KOPT-K1 (cell line): ENCODE measurements at regions not wholly inside any gene's neighbourhood (a gene's known extent, or its start where the extent isn't known, plus 50 kb on each side); places are given as distances from the start of the nearest gene placed in this dataset.
"Not testable (repeated sequence)": the region's sequence is repeated elsewhere in the genome, so short reads cannot be mapped to it uniquely, and the experiment has no call there.

ENCODE experiments used
- H3K27ac ChIP-seq: fragments of 200-600 bp; sonication (generic); 2 replicates; pipeline ENCODE4 v1.5.1; 2016; ENCODE audit warnings: antibody characterized with exemption, mild to moderate bottlenecking, low read depth, low read length; ENCODE audit not compliant: poor library complexity, severe bottlenecking
- H3K36me3 ChIP-seq: fragments of 200-600 bp; sonication (generic); 2 replicates; pipeline ENCODE4 v1.5.1; 2017; ENCODE audit warnings: antibody characterized with exemption, mild to moderate bottlenecking, low read length, moderate library complexity; ENCODE audit not compliant: insufficient read depth
- H3K9me3 ChIP-seq: fragments of 200-600 bp; sonication (generic); 2 replicates; pipeline ENCODE4 v1.5.1; 2017; ENCODE audit warnings: antibody characterized with exemption, low read length, mild to moderate bottlenecking; ENCODE audit not compliant: insufficient read depth, poor library complexity, severe bottlenecking

GRCh38 chr2:153532140-153532539, 53.6 kb upstream of the RPRM start:
- peaks cover 10% of the 10 kb centered on the region for H3K9me3 ChIP-seq
- no peaks in the 10 kb centered on the region for H3K36me3 ChIP-seq
- no peak overlapping the region for H3K27ac ChIP-seq

GRCh38 chr2:153533803-153534202, 55.2 kb upstream of the RPRM start:
- peaks cover 15% of the 10 kb centered on the region for H3K9me3 ChIP-seq
- not testable (repeated sequence) for H3K27ac ChIP-seq, H3K36me3 ChIP-seq

GRCh38 chr2:153534590-153534989, 56.0 kb upstream of the RPRM start:
- H3K27ac ChIP-seq, H3K36me3 ChIP-seq: not testable (repeated sequence)
- peaks cover 15% of the 10 kb centered on the region for H3K9me3 ChIP-seq

DNA sequence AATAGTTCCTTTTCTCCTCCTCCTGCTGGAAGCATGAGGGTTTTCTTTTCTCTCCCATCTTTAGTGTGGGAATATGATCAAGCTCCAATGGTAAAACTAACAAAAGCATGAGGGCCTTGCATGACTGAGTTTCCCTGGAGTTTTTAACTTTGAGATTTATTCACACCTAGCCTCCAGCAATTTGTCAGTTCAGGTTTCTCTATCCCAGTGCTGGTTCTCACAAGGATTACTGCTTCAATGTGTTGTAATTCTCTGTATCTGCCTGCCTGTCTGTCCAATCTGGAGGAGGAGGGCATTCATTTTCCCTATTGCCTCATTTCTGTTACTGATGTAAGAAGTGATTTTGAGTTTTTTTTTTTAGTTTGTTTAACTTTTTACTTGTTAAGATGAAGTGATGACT, 57.6 kb upstream of the RPRM start:
- H3K9me3 ChIP-seq: peaks cover 30% of the 10 kb centered on the region

DNA sequence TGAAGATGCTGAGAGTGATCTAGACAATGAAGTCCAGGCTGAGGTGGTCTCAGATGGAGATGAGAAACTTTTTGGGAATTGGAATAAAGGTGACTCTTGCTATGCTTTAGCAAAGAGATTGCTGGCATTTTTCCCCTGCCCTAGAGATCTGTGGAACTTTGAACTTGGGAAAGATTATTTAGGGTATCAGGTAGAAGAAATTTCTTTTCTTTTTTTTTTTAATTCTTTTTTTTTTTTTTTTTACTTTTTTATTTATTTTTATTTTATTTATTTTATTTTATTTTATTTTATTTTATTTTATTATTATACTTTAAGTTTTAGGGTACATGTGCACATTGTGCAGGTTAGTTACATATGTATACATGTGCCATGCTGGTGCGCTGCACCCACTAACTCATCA, 59.5 kb upstream of the RPRM start:
- peaks cover 22% of the 10 kb centered on the region for H3K9me3 ChIP-seq
- H3K27ac ChIP-seq, H3K36me3 ChIP-seq: not testable (repeated sequence)

More for the DNA sequence above, 57.6 kb upstream of the RPRM start:
- Histone ChIP-seq H3K27ac (no peak overlapping the region), H3K36me3 (no peaks in the 10 kb centered on the region)

DNA sequence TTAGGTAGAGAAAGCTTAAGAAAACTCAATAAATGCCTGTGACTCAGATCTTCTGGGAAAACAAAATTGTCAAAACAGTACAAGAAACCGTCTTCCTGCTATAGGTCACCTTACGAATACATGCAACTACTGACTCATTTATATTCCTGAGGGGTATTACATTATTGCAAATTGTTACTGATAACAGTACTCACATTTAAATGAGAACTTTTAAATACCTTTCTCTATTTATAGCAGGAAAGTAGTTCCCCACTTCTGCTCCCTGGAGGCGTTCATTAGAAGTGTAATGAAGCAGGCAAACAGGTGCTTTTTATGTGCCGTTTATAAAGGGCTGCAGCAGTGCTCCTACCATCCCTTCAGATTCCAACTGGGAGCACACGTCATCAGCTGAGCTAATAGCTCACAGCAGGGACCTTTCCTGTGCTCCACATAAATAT, 65.1 kb upstream of the RPRM start:
- no peaks in the 10 kb centered on the region for H3K36me3 ChIP-seq
- no peak overlapping the region for H3K27ac ChIP-seq
- peaks cover 16% of the 10 kb centered on the region for H3K9me3 ChIP-seq

DNA sequence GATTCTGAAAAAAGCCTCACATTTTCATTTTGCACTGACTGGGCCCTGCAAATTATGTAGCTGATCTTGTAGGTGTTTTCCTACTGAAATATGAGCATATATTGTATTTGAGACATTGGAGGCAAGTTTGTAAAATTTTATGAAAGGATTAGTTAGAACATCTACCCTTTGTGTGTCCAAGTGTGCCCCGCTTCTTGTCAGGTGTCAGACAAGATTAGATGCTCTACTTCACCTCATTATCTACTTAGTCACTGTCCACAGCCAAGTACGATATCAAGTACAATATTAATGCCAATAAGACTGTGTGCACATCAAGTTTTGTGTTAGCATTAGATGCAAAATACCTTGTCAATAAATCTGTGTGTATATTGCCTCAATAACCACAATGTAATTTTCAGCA, 67.8 kb upstream of the RPRM start:
- H3K27ac ChIP-seq: no peak overlapping the region
- H3K9me3 ChIP-seq: no peaks in the 10 kb centered on the region
- H3K36me3 ChIP-seq: no peaks in the 10 kb centered on the region

GRCh38 chr2:153548536-153548935, 70.0 kb upstream of the RPRM start:
- no peaks in the 10 kb centered on the region for H3K36me3 ChIP-seq
- H3K9me3 ChIP-seq: no peaks in the 10 kb centered on the region
- no peak overlapping the region for H3K27ac ChIP-seq

DNA sequence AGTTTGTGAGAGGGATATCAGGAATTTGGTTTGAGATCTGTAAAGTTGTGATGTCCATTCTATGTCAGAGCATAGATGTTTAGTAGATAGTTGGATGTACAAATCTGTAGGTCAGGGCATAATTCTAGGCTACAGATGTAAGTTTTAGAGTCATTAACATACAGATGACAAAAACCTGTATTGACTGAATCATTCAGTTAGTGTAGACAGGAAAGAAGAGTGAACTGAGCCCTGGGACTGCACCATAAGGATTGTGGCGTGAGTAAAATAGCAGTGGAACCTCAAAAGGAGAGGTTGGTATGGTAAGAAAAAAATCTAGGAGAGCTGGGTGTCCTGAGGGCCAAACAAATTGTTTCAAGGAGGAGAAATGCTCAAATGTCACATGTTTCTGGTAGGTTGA, 73.1 kb upstream of the RPRM start:
- Histone ChIP-seq H3K36me3 (no peaks in the 10 kb centered on the region), H3K27ac (no peak overlapping the region), H3K9me3 (no peaks in the 10 kb centered on the region)

GRCh38 chr2:153557211-153557610, 78.6 kb upstream of the RPRM start:
- Histone ChIP-seq H3K27ac (no peak overlapping the region), H3K36me3 (no peaks in the 10 kb centered on the region), H3K9me3 (no peaks in the 10 kb centered on the region)

GRCh38 chr2:153557714-153558113, 79.2 kb upstream of the RPRM start:
- H3K36me3 ChIP-seq: no peaks in the 10 kb centered on the region
- H3K9me3 ChIP-seq: no peaks in the 10 kb centered on the region
- H3K27ac ChIP-seq: no peak overlapping the region

GRCh38 chr2:153558247-153558646, 79.7 kb upstream of the RPRM start:
- Histone ChIP-seq H3K27ac (no peak overlapping the region), H3K9me3 (no peaks in the 10 kb centered on the region), H3K36me3 (no peaks in the 10 kb centered on the region)

GRCh38 chr2:153567367-153567766, 88.8 kb upstream of the RPRM start:
- Histone ChIP-seq H3K9me3 (no peaks in the 10 kb centered on the region), H3K36me3 (no peaks in the 10 kb centered on the region), H3K27ac (no peak overlapping the region)

GRCh38 chr2:153568105-153568504, 89.5 kb upstream of the RPRM start:
- no peaks in the 10 kb centered on the region for H3K36me3 ChIP-seq
- H3K27ac ChIP-seq: no peak overlapping the region
- H3K9me3 ChIP-seq: no peaks in the 10 kb centered on the region

- Histone ChIP-seq H3K36me3 (no peaks in the 10 kb centered on the region), H3K9me3 (peaks cover 6% of the 10 kb centered on the region), H3K27ac (no peak overlapping the region)
These were observed 96.8 kb upstream of the RPRM start for GRCh38 chr2:153575171-153575853.

DNA sequence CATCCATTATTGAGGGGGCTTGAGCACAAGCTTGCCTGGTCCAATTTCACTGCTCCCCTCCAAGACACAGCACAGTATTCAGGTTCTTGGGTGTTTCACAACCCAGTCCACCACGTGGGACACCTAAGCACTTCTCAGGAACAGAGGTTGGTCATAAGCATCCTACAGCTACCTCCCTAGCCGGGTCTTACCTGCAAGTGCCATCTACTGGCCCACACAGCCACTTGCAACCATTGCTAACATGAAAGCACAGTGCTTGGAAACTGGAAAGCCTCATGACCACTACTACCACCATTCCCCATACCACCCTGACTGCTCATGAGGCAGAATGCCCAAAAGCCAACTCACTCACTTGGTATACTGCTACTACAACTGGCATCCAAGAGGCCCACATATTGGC, 105.7 kb upstream of the RPRM start:
- Histone ChIP-seq H3K9me3 (peaks cover 29% of the 10 kb centered on the region), H3K27ac (no peak overlapping the region), H3K36me3 (no peaks in the 10 kb centered on the region)
